Anterior cingulate cortex (tissue), 58 donors: ENCODE measurements at regions not wholly inside any gene's neighbourhood (a gene's known extent, or its start where the extent isn't known, plus 50 kb on each side); places are given as distances from the start of the nearest gene placed in this dataset.
"Not testable (repeated sequence)": the region's sequence is repeated elsewhere in the genome, so short reads cannot be mapped to it uniquely, and the experiment has no call there.

ENCODE experiments used
- DNase-seq, 58 donors: peaks; one replicate each; lab custom pipeline; 2025; lab: John Stamatoyannopoulos, UW

- DNase-seq, result not testable (repeated sequence)
Observed at GRCh38 chr7:65719123-65719798, 153.6 kb upstream of the VKORC1L1 start.

- DNase-seq, result peak in 10 of 58 donors; percentile 0 to 23 (median 4)
Observed at GRCh38 chr7:65722361-65722792, 150.5 kb upstream of the VKORC1L1 start.

- DNase-seq, result not testable (repeated sequence)
Observed at GRCh38 chr7:65727182-65727581, 145.7 kb upstream of the VKORC1L1 start.

GRCh38 chr7:65731129-65731528 lies 141.7 kb upstream of the VKORC1L1 start:
- no peak for DNase-seq

GRCh38 chr7:65731562-65732035 lies 141.3 kb upstream of the VKORC1L1 start:
- DNase-seq, result no peak

GRCh38 chr7:65744406-65744805 lies 128.5 kb upstream of the VKORC1L1 start:
- no peak for DNase-seq

GRCh38 chr7:65746398-65746669 lies 126.5 kb upstream of the VKORC1L1 start:
- no peak for DNase-seq

- no peak for DNase-seq
Observed at GRCh38 chr7:65749039-65749438, 123.8 kb upstream of the VKORC1L1 start.

- no peak for DNase-seq
Observed at GRCh38 chr7:65749518-65749917, 123.4 kb upstream of the VKORC1L1 start.

GRCh38 chr7:65750511-65751344 lies 122.1 kb upstream of the VKORC1L1 start:
- DNase-seq, result peak; percentile 39 to 95 (median 86)

- DNase-seq, result not testable (repeated sequence)
Observed at GRCh38 chr7:65754070-65754469, 118.8 kb upstream of the VKORC1L1 start.

GRCh38 chr7:65758991-65759390 lies 113.9 kb upstream of the VKORC1L1 start:
- DNase-seq, result not testable (repeated sequence)

- DNase-seq, result not testable (repeated sequence)
Observed at GRCh38 chr7:65762712-65763111, 110.2 kb upstream of the VKORC1L1 start.

- not testable (repeated sequence) for DNase-seq
Observed at GRCh38 chr7:65763114-65763513, 109.8 kb upstream of the VKORC1L1 start.

GRCh38 chr7:65770473-65771225 lies 102.2 kb upstream of the VKORC1L1 start:
- peak; percentile 49 to 98 (median 94) for DNase-seq

GRCh38 chr7:65771226-65771569 lies 101.7 kb upstream of the VKORC1L1 start:
- DNase-seq, result peak in 1 of 58 donors; percentile 27

GRCh38 chr7:65776677-65777076 lies 96.2 kb upstream of the VKORC1L1 start:
- not testable (repeated sequence) for DNase-seq

GRCh38 chr7:65789943-65790342 lies 82.9 kb upstream of the VKORC1L1 start:
- DNase-seq, result not testable (repeated sequence)

GRCh38 chr7:65791788-65792187 lies 81.1 kb upstream of the VKORC1L1 start:
- not testable (repeated sequence) for DNase-seq

- not testable (repeated sequence) for DNase-seq
Observed at GRCh38 chr7:65792726-65793125, 80.1 kb upstream of the VKORC1L1 start.
